ENCODE measurements at regions not wholly inside any gene's neighbourhood (a gene's known extent, or its start where the extent isn't known, plus 50 kb on each side); places are given as distances from the start of the nearest gene placed in this dataset.

DNA sequence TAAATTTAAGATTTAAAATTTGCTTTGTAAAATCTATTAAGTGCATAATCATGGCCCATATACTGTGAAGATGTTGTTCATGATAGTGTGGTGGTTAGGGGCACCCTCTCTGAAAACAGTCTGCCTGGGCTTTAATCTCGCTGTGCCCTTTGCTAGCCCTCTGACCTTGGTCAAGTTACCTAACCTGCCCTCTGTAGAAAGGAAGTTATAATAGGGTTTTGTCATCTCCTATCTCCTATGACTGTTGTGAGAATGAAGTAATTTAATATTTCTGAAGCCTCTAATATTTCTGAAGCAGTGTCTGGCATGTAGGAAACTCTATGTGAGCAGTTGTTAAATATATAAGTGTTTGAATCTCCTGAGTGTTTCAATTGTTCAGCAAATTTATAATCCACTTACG, 116.6 kb upstream of the IVNS1ABP start:
- WGBS, 2 experiments (ENCODE audit: extremely low coverage in 2 of 2, insufficient read length in 1 of 2) = no CpG with 5 or more reads among the region's 2 CpGs
- H2BK15ac ChIP-seq (ENCODE audit: low read depth, low read length) = no peak overlapping the region
- H3K14ac ChIP-seq (replicated peaks; ENCODE audit: low read depth, low read length) = no peak overlapping the region
- H4K8ac ChIP-seq (ENCODE audit: low read depth in 2 of 2, low read length in 2 of 2) = no peak overlapping the region
- dilution Hi-C loops (cut with HindIII; ENCODE audit: low sequenced_read_pairs, unreplicated experiment) = no loop called here
- no peak overlapping the region for H2BK20ac ChIP-seq (ENCODE audit: low read depth, low read length)
- ChIA-PET POLR2A (ENCODE audit: unreplicated experiment) (no interaction called here), CTCF (no interaction called here)
- H3K27me3 ChIP-seq (ENCODE audit: control insufficient read depth, insufficient read depth, low read length) = no peaks in the 10 kb centered on the region
- no peaks in the 10 kb centered on the region for H3K4me1 ChIP-seq (ENCODE audit: control insufficient read depth, insufficient read depth, low read length)
- H3K4ac ChIP-seq (ENCODE audit: low read depth, low read length) = no peak overlapping the region
- BruUV-seq (replicated peaks) = no TSS peak
- H3K27ac ChIP-seq (ENCODE audit: insufficient read depth, low read length) = no peak overlapping the region
- H3K4me2 ChIP-seq (ENCODE audit: low read depth, low read length) = no peak overlapping the region
- TF ChIP-seq FOS (IDR thresholded peaks at IDR 0.05; ENCODE audit: low read depth, low read length) (no peak), NFE2L2 (IDR thresholded peaks at IDR 0.05; ENCODE audit: low read depth, low read length) (no peak), USF2 (IDR thresholded peaks at IDR 0.05; ENCODE audit: low read depth, low read length) (no peak), POLR2A (IDR thresholded peaks at IDR 0.05; ENCODE audit: low read depth, low read length) (no peak), MXI1 (IDR thresholded peaks at IDR 0.05; ENCODE audit: borderline replicate concordance, low read depth, low read length) (no peak), CEBPB (IDR thresholded peaks at IDR 0.05; ENCODE audit: low read depth, low read length) (no peak), SMC3 (IDR thresholded peaks at IDR 0.05; ENCODE audit: low read depth, low read length) (no peak), RAD21 (IDR thresholded peaks at IDR 0.05; ENCODE audit: low read length) (no peak), BHLHE40 (IDR thresholded peaks at IDR 0.05; ENCODE audit: low read depth, low read length) (no peak), RCOR1 (IDR thresholded peaks at IDR 0.05; ENCODE audit: insufficient replicate concordance, low read length) (no peak), RFX5 (IDR thresholded peaks at IDR 0.05; ENCODE audit: low read depth, low read length) (no peak), ELK1 (IDR thresholded peaks at IDR 0.05; ENCODE audit: borderline replicate concordance, low read depth, low read length) (no peak), MAFK (IDR thresholded peaks at IDR 0.05; ENCODE audit: low read depth, low read length) (no peak), CTCF (conservative IDR thresholded peaks at IDR 0.05; ENCODE audit: low read depth, low read length) (no peak), MAZ (IDR thresholded peaks at IDR 0.05; ENCODE audit: borderline replicate concordance, low read depth, low read length) (no peak), CHD1 (IDR thresholded peaks at IDR 0.05; ENCODE audit: low read depth, low read length) (no peak)
- ATAC-seq (ENCODE audit: low read depth) (no peak), DNase-seq (no peak)
- no peaks in the 10 kb centered on the region for H3K9me1 ChIP-seq (ENCODE audit: insufficient read depth, low read length)
- H3K4me3 ChIP-seq (ENCODE audit: insufficient read depth, low read depth, low read length) = no peak overlapping the region
- no peak overlapping the region for H2BK5ac ChIP-seq (ENCODE audit: low read depth, low read length, poor library complexity, severe bottlenecking)
- no peak overlapping the region for H2AK9ac ChIP-seq (replicated peaks; ENCODE audit: low read depth, low read length, poor library complexity)
- intact Hi-C loops (cut with micrococcal nuclease) = no loop called here
- no peak overlapping the region for H3K23ac ChIP-seq (ENCODE audit: low read depth, low read length)
- H3K36me3 ChIP-seq (ENCODE audit: control insufficient read depth, insufficient read depth, low read length) = no peaks in the 10 kb centered on the region
- no peak overlapping the region for H3K9ac ChIP-seq (ENCODE audit: low read depth, low read length)
- H3K79me1 ChIP-seq (ENCODE audit: low read depth in 1 of 2, low read length in 2 of 2) = no peaks in the 10 kb centered on the region
- H4K5ac ChIP-seq (ENCODE audit: low read depth, low read length) = no peak overlapping the region
- no peak overlapping the region for H3K56ac ChIP-seq (ENCODE audit: extremely low read depth, insufficient read depth, low read length)
- no peak overlapping the region for H2AK5ac ChIP-seq (ENCODE audit: low read depth, low read length)
- no peak overlapping the region for H4K91ac ChIP-seq (ENCODE audit: insufficient read depth, low read depth, low read length)
- no peak overlapping the region for H2BK120ac ChIP-seq (ENCODE audit: low read depth, low read length)
- H3K18ac ChIP-seq (ENCODE audit: low read depth, low read length) = no peak overlapping the region
- H2AFZ ChIP-seq (replicated peaks; ENCODE audit: low read length, poor library complexity) = no peak overlapping the region
- H3K9me3 ChIP-seq (ENCODE audit: control insufficient read depth, insufficient read depth, low read length) = no peaks in the 10 kb centered on the region
- in situ Hi-C loops (cut with MboI; ENCODE audit: low sequenced_read_pairs) = no loop called here
- no peaks in the 10 kb centered on the region for H4K20me1 ChIP-seq (ENCODE audit: insufficient read depth, low read length)

All from IMR-90 (cell line).